A549 (cell line): ENCODE measurements at regions not wholly inside any gene's neighbourhood (a gene's known extent, or its start where the extent isn't known, plus 50 kb on each side); places are given as distances from the start of the nearest gene placed in this dataset.

Experiments used
- CTCF ChIP-seq: fragments of >200 bp; sonication (Bioruptor Twin); formaldehyde crosslinking; IDR thresholded peaks from 3 replicates; pipeline ENCODE4 v1.5.1; 2016
- EP300 ChIP-seq, 2 experiments: fragments of >200 bp; sonication (Bioruptor Twin); formaldehyde crosslinking; IDR thresholded peaks; 2 replicates in 1 of 2; 3 replicates in 1 of 2; pipeline ENCODE4 v1.6.1; 2016 to 2017
- POLR2A ChIP-seq: IDR thresholded peaks from 2 replicates; pipeline ENCODE4 v1.6.1; 2012; ENCODE audit warnings: mild to moderate bottlenecking, low read length
- RCOR1 ChIP-seq: fragments of 150-350 bp; IDR thresholded peaks from 2 replicates; pipeline ENCODE4 v1.6.1; 2014; ENCODE audit warnings: antibody characterized with exemption, low read length, low read depth
- REST ChIP-seq: fragments of 200-600 bp; sonication (generic); IDR thresholded peaks from 2 replicates; pipeline ENCODE4 v1.6.1; 2016; ENCODE audit warnings: antibody characterized with exemption, mild to moderate bottlenecking, moderate library complexity
- USF2 ChIP-seq: fragments of 450-650 bp; IDR thresholded peaks from 2 replicates; pipeline ENCODE4 v1.6.1; 2014; ENCODE audit warnings: antibody characterized with exemption

GRCh38 chrX:113804291-113804690 lies 779.6 kb upstream of the HTR2C start:
- TF ChIP-seq REST = no peak
- no peak for TF ChIP-seq CTCF
- TF ChIP-seq USF2 = no peak
- no peak for TF ChIP-seq POLR2A
- TF ChIP-seq RCOR1 = no peak
- TF ChIP-seq EP300 (IDR thresholded peaks at IDR 0.05) = no peak
